ENCODE measurements at regions not wholly inside any gene's neighbourhood (a gene's known extent, or its start where the extent isn't known, plus 50 kb on each side); places are given as distances from the start of the nearest gene placed in this dataset.
"Not testable (repeated sequence)": the region's sequence is repeated elsewhere in the genome, so short reads cannot be mapped to it uniquely, and the experiment has no call there.

DNA sequence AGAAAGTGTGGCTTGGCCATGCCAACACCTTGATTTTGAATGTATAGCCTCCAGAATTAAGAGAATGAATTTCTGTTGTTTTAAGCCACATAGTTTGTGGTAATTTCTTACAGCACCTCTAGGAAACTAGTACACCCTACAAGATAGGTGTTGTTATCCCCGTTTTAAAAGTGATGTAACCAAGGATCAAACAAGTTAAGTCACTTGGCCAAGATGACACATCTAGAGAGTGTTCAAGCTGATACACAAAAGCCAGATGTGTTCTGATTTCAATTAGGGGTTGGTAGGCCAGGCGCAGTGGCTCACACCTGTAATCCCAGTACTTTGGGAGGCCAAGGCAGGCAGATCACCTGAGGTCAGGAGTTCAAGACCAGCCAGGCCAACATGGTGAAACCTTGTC, 396.5 kb upstream of the SOX9 start:
- DNase-seq (ENCODE audit: low spot score), result no peak

DNA sequence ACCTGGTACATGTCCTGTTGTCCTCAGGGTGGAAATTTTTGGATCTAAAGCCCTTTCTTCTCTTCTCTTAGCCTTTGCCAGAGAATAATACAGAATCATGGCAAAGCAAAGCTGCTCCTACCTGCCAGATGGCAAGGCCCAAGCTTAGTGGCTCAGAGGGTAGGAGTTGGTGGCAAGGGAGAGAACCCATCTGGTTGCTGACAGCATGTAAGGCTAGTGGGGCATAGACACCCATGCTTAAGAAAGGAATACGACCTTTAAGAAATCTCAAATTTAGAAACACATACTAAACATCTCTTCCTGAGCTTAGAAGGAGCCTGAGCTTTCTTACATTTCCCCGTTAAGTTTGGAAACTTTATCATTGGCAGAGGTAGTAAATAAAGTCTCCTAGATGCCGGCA, 395.0 kb upstream of the SOX9 start:
- no peak for DNase-seq (ENCODE audit: low spot score)

DNA sequence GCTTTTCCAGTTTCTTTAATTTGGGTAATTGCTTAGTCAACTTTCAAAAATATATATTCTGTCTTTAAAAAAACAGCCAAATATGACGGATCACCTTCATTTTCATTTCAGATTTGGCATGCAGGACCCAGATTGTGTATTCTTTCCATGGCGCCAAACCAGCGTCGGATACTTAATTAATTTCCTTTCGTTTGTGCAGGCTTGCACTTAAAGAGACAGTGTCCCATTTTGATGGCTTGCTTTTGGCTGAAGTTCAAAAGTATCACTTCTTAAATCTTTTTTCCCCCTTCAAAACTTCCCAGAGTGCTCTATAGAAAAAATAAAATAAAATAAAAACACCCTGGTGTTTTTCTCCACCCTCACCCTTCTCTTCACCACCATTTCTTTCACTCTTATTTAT, 394.5 kb upstream of the SOX9 start:
- DNase-seq (ENCODE audit: low spot score), result no peak

DNA sequence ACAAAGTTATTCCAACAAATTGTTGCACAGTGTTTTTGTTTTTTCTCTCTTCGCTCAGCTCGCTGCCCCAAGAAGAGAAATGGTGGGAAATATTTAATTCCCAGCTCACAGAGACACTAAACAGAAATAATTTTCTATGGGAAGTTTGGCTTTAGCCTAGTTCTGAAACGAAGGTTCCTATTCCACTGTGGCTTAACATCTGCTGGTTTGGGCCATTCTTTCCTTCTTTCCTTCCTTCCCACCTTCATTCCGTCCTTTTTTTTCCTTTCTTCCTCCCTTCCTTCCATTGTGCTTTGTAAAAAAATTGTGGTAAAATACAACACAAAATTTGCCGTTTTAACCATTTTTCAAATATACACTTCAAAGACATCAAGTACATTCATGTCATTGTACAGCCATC, 393.5 kb upstream of the SOX9 start:
- no peak for DNase-seq (ENCODE audit: low spot score)

DNA sequence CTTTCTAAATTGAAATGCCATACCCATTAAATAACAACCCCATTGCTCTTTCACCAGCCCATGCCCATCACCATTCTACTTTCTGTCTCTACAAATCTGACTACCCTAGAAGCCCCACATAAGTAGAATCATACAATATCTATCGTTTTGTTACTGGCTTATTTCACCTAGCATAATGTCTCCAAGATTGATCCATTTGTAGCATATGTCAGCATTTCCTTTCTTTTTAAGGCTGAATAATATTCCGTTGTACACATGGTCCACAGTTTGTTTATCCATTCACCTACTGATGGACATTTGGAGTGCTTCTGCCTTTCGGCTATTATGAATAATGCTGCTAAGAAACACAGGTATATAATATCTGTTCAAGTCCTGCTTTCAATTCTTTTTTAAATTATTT, 393.1 kb upstream of the SOX9 start:
- no peak for DNase-seq (ENCODE audit: low spot score)

DNA sequence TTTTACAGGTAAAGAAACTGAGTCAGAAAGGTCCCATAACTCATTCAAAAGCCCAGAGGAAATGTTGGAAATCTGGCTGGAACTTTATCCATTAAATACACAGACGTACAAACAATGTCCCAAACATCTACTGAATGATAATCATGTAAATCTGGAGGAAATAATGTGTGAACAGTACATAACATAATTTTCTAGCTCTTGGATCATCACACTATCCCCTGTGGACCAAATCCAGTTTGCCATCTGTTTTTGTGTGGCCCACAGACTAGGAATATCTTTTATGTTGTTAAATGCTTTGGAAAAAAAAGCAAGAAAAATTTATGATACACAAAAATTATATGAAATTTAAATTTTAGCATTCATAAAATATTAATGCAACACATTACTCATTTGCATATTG, 389.9 kb upstream of the SOX9 start:
- no peak for DNase-seq (ENCODE audit: low spot score)

DNA sequence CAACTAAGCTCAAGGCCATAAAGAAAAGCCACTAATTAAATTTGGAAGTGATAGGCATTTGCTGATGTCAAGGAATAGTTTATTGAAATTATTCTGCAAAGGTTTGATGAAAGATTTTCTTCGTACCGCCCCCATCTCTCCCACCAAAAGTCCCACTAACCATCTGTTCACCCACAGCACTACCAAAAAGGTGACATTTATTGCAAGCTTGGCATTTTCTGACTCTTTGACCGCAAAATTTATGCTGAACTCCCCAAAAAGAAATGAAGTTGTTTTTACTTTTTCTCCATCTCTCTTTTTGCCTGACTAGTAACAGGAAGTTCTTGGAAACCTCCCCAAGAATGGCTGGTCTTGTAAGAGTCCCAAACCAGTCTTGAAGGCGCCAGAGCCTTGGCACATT, 384.9 kb upstream of the SOX9 start:
- no peak for DNase-seq (ENCODE audit: low spot score)

DNA sequence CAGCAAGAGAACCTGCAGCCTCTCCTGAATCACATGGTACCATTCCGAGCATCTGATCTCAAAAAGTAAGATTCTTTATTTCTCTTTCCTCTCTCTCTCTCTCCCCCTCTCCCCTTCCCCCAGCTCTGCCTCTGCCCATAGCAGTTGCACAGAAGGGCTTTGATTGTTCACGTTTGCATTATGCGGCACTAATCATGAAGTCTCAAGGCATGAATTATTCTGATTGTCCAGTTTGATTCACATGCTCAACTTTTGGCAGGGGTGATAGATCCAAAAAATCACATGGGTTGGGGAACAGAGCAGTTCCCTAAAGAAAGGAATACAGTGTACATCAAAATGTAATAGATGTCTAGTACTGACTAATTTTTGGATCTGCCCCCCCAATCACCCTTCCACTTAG, 380.0 kb upstream of the SOX9 start:
- no peak for DNase-seq (ENCODE audit: low spot score)

DNA sequence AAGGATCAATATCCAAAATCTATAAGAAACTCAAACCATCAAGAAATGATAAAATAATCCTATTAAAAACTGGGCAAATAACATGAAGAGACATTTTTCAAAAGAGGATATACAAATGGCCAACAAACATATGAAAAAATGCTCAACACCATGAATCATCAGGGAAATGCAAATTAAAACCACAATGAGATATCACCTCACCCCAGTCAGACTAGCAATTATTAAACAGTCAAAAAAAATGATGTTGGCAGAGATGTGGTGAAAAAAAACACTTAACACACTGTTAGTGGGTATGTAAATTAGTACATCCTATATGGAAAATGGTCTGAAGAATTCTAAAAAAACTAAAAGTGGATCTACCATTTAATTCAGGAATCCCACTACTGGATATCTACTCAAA, 379.0 kb upstream of the SOX9 start:
- no peak for DNase-seq (ENCODE audit: low spot score)

DNA sequence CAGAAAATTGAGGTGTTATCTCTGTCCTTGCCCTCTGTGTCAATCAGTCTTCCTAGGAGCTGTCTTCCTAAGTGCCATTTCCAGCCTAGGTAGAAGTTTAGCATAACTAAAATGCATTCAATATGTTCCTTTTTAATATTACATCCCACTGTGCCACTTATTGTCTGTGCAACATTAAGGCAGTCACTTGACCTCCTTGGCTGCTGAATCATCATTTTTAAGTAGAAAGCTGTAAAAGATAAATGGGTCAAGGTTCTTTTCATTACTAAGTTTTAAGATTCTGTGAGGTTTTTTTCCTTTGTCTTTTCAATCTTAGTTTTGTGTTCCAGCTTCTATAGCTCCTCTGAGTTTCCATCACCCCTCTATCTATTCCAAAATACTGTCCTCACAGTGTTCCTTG, 371.9 kb upstream of the SOX9 start:
- DNase-seq (ENCODE audit: low spot score), result no peak

DNA sequence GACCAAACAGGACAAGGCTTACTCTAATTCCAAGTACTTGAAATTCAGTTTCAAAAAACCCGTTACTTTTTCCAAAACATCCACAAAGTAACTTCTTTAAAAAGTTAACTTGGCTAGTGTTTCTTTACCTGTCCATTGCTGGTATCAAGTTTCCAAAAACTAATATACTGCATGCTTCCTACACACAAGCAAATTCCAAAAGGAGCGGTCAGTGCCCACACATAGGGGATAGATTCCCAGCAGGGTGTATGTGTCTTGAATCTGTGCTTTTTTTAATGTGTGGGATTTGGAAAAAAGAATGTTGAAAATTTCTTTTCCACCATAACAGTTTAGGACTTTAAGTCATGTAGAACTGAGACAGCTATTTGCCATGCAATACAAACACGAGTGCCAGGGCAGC, 367.8 kb upstream of the SOX9 start:
- no peak for DNase-seq (ENCODE audit: low spot score)

DNA sequence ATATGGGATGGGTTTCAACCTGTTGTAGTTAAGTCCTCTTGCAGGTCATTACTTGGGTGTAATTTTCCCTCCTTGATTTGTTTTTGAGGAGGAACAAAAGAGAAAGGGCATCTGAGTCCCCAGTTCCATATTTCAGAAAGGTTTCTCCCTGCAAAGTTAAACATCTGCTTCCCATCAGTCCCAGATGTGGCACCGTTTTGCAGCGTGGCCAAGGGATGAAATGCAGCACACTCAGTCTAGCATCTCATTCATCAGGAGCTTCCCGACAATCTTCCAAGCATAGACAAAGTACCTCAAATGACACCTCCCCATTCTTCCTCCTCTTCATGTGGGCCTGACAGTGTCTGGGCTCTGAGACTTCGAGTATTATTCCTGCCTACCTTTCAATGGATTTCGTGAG, 363.7 kb upstream of the SOX9 start:
- no peak for DNase-seq (ENCODE audit: low spot score)

DNA sequence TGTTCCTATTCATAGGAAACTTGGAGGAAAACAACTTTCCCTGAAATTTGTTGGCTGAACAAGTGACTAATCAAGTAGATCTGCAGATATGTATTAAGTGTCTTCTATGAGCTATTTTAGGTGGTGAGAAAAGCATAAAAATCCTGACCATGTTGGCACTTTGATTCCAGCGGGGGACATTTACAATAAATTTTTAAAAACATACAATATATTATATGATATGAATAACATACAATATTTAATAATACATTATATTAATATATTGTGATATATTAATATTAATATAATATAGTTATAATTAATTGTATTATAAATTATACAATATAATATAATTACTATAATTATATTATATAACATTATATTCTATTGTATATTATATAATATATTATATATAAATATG, 362.9 kb upstream of the SOX9 start:
- DNase-seq (ENCODE audit: low spot score), result no peak

DNA sequence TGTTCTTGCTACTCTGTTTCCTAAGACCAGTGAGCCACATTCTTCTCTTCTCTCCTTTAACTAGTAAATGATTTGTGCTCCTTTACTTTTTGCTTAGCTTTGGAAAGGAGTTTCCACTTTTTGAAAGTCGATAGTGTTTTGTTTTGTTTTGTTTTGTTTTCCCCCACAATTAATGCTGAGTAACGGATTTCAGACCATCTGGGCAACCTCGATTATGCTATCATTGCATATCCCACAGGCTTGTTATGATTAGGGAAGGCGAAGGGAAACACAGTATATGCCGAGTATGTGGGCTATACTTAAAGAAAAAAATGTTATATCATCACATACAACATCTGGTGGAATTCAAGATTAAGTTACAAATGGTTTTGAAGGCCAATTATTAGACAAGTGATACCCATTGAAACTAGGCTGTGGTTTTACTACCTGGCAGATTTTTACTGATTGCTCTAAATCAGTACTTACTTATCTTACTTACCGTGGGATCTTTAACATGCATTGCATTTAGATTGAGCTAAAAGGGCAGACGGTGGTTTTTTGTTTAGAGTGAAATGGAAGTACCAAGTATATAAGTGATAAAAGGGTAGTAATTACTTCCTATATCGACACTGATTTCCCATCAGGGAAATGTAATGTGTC, 361.3 kb upstream of the SOX9 start:
- no peak for DNase-seq (ENCODE audit: low spot score)

DNA sequence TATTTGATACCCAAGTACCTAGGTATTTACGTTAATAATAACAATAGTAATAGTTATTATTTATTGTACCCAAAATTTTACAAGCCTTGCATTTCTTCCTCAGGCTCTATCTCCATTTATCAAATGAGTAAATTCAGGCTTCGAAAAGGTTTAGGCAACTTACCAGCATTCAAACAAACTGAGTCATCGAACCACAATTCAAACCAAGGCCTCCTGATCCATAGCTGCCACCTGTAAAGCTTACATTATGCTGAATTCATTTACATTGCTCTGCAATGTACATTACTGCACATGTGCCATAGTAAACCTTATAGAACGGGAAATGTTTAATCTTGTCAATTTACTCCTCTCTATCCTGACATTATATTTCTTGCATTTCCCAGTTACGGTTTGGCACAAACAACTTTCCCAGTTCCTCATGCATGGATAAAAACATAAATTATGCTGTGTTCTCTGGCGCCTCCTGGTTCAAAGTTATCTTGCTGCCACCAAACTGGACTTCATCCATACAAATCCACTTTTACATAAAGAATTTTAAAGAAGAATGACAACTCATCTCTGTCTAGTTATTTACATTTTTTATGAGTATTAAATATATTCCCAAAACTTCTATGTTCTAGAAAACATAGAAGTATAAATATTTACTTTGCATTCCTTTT, 360.6 kb upstream of the SOX9 start:
- no peak for DNase-seq (ENCODE audit: low spot score)

DNA sequence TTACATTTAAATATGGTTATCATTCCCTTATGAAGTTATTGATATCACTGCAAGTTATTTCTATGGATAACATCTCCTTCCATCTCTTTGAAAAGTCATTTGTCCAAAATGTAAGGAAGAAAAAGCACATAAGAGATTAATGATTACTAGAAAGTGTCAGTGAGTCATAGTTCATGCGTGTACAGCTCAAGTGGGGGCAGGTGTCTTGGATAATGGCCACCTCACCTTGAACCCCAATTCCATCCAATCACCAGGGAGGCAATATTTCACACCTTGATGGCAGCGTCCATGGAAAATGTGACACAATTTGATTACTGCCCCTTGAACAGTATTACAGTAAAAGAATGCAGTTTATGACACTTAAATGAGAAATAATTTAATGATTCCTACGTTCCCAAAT, 358.3 kb upstream of the SOX9 start:
- no peak for DNase-seq (ENCODE audit: low spot score)

DNA sequence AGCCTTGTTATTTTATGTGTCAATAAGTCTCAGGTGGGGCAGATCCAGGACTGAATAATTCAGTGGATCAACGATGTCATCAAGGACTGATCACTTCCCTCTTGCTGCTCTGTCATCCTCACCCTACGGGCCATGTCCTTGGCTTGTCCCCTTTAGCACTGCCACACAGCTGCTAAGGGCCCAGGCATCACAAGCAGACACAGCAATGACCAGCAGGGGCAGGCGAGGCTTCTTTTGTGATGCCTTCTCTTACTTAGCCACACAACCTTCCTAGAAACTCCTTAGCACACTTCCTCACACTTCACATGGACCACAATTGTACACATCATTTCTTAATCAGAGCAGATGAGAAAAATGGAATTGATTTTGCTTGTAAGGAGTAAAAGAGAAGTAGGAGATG, 356.3 kb upstream of the SOX9 start:
- DNase-seq (ENCODE audit: low spot score), result no peak

DNA sequence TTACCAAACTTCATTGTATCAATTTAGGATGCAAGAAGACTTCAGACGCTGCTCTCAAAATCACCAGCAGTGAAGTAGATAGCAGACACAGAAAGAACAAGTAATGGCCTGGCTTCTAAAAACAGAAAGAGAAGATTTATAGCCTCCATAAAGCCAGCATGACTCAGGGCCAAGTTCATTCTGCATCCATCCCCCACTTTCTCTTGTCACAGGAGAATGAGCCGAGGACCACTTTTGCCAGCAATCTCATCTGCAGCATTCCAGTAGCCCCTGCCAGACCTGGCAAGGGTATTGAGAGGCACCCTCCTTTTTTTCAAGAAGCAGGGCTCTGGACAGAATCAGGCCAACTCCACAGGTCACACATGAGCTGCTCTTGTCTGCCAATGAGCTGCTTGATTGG, 355.4 kb upstream of the SOX9 start:
- DNase-seq (ENCODE audit: low spot score), result no peak

DNA sequence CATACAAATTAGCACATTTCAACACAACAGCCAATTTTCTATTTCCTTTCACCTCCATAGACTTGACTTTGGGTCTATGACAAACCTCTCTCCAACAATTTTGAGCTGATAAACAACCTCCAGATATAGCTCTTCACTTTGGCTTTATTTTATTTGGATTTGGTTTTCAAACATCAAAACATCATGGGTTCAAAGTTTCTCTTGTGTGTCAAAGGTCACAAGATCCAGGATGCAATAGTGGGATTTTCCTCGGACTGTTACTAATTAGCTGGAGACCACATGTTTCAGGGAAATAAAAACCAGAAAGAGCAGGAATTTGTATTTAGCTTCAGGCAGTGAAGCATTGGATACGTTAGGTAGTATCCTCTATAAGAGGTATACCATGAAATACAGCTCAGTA, 351.0 kb upstream of the SOX9 start:
- no peak for DNase-seq (ENCODE audit: low spot score)

DNA sequence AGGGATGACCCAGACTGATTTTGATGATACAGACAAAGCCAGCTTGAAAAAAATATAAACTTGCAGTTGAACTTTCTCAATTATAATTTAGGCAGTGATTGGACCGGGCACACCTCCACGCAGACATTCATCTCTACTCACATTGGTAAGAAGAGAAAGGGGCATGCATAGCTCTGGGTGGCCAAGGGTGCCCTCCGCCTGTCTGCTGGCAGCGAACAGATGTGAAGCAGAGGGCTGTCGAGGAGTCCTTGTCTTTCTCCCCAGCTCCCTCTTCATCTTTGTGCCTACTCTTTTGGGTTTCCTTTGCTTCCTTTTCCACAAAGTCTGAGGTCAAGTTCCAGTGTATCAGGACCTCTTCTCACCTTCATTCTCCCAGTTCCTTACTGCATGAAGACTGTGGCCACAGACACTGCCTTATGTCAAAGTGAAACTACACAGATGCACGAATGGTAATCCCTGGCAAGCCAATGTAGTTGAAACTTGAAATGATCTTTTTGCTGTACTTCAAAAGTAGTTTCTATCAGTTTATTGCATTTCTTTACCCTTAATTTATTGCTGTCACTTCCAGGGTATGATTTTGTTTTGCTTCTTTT, 343.7 kb upstream of the SOX9 start:
- DNase-seq (ENCODE audit: low spot score), result no peak

DNA sequence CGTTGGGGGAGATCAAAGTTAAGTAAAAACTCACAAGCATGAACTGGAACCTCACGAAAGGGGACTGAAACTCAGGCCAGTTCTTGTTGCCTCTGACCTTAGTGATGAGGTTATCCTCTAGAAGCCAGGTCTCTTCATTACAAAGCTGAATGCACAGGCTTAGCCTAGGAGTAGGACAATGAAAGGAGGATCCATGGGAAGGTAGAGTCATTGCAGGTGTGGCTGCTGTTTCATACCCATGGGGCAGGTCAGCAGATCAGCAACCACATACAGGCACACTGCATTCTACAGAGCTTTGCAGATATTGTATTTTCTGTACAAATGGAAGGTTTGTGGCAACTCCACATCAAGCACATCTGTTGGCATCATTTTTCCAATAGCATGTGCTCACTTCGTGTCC, 341.3 kb upstream of the SOX9 start:
- DNase-seq (ENCODE audit: low spot score), result no peak

DNA sequence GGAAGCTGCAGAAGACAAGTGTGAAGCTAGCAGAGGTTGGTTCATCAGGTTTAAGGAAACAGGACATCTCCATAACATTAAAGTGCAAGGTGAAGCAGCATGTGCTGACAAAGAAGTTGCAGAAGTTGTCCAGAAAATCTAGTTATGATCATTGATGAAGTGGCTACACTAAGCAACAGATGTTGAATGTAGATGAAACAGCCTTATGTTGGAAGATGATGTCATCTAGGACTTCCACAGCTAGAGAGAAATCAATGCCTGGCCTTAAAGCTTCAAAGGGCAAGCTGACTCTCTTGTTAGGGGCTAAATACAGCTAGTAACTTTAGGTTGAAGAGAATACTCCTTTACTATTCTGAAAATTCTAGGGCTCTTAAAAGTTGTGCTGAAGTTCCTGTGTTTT, 340.2 kb upstream of the SOX9 start:
- no peak for DNase-seq (ENCODE audit: low spot score)

DNA sequence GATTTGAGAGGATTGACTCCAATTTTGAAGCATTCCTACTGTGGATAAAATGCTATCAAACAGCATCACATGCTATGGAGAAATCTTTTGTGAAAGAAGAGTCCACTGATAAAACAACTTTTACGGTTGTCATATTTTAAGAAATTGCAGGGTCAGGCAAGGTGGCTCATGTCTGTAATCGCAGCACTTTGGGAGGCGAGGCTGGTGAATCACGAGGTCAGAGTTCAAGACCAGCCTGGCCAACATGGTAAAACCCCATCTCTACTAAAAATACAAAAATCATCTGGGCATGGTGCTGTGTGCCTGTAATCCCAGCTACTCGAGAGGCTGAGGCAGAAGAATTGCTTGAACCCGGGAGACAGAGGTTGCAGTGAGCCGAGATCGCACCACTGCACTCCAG, 338.8 kb upstream of the SOX9 start:
- not testable (repeated sequence) for DNase-seq (ENCODE audit: low spot score)

DNA sequence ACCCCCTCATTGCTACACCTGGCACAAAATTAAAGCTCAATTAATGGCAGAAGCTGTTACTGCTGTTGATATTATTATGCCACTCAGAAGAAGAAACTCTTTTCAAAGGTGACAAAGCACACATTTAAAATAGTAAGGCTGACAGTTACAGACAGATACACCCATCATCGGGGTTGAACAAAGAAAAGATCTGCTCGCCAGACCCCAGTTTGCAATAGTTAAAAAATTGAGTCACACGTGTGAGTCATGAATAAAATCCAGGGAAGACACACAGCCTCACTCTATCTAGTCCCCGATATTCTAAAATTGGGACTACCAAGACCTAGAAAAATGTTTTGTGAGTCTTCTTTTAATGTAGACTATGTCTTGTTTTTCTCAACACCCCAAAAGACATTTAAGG, 330.0 kb upstream of the SOX9 start:
- DNase-seq (ENCODE audit: low spot score), result no peak
